CD4-positive, alpha-beta memory T cell (primary cell): ENCODE measurements at regions not wholly inside any gene's neighbourhood (a gene's known extent, or its start where the extent isn't known, plus 50 kb on each side); places are given as distances from the start of the nearest gene placed in this dataset.

ENCODE experiments used
- CTCF ChIA-PET: fragments of 350-600 bp; sonication (Branson Sonifier 250); formaldehyde crosslinking; loops from one replicate; lab custom pipeline; 2021; ENCODE audit warnings: inconsistent platforms; ENCODE audit not compliant: partially characterized antibody; lab: Charles Lee
- POLR2A ChIA-PET: fragments of 350-600 bp; sonication (Branson Sonifier 250); formaldehyde crosslinking; loops from one replicate; lab custom pipeline; 2021; ENCODE audit not compliant: partially characterized antibody; lab: Charles Lee
- DNase-seq, 5 donors: peaks; one replicate each; pipeline versions ENCODE4 v3.0.0 to v3.0.0-alpha.2; 2020 to 2022; ENCODE audit warnings: mixed read lengths in 1 of 5
- H3K27ac ChIP-seq: one replicate; pipeline ENCODE4 v1.7.0; 2013; ENCODE audit warnings: low read depth, low read length
- H3K27me3 ChIP-seq: 2 replicates; pipeline ENCODE4 v1.7.0; 2013; ENCODE audit warnings: mild to moderate bottlenecking, low read length, moderate library complexity; ENCODE audit not compliant: insufficient read depth
- H3K36me3 ChIP-seq: 2 replicates; pipeline ENCODE4 v1.7.0; 2013; ENCODE audit warnings: mild to moderate bottlenecking, low read length, moderate library complexity; ENCODE audit not compliant: insufficient read depth
- H3K4me1 ChIP-seq: 2 replicates; pipeline ENCODE4 v1.7.0; 2013; ENCODE audit warnings: mild to moderate bottlenecking, low read length, moderate library complexity; ENCODE audit not compliant: insufficient read depth
- H3K4me3 ChIP-seq, 2 donors: one replicate each; pipeline ENCODE4 v1.7.0; 2013; ENCODE audit warnings: low read length in 2 of 2, mild to moderate bottlenecking in 1 of 2
- H3K9me3 ChIP-seq, 2 donors: one replicate each; pipeline ENCODE4 v1.7.0; 2013; ENCODE audit warnings: low read length in 2 of 2, control low read depth in 1 of 2; ENCODE audit not compliant: control insufficient read depth in 1 of 2
- H3K27ac Mint-ChIP-seq, 7 donors: one replicate each; pipeline ENCODE4 v1.8.0; 2020 to 2021; ENCODE audit warnings: mixed read lengths in 7 of 7, mild to moderate bottlenecking in 6 of 7, inconsistent platforms in 3 of 7, moderate library complexity in 3 of 7
- H3K27me3 Mint-ChIP-seq, 2 donors: one replicate each; pipeline ENCODE4 v1.8.0; 2020 to 2021; ENCODE audit warnings: mixed read lengths in 2 of 2
- H3K36me3 Mint-ChIP-seq, 2 donors: one replicate each; pipeline ENCODE4 v1.8.0; 2020 to 2021; ENCODE audit warnings: mixed read lengths in 2 of 2, inconsistent platforms in 1 of 2, mild to moderate bottlenecking in 1 of 2
- H3K4me1 Mint-ChIP-seq, 4 donors: one replicate each; pipeline ENCODE4 v1.8.0; 2020 to 2021; ENCODE audit warnings: mixed read lengths in 4 of 4, mild to moderate bottlenecking in 1 of 4
- H3K4me3 Mint-ChIP-seq, 8 donors: one replicate each; pipeline ENCODE4 v1.8.0; 2020 to 2021; ENCODE audit warnings: mixed read lengths in 8 of 8, mild to moderate bottlenecking in 7 of 8, moderate library complexity in 6 of 8, inconsistent platforms in 3 of 8
- H3K9me3 Mint-ChIP-seq, 8 donors: one replicate each; pipeline ENCODE4 v1.8.0; 2020 to 2021; ENCODE audit warnings: mixed read lengths in 8 of 8, mild to moderate bottlenecking in 5 of 8, inconsistent platforms in 3 of 8, moderate library complexity in 1 of 8
- intact Hi-C: fragments of 100-400 bp; cut with micrococcal nuclease; formaldehyde crosslinking; loops from one replicate; pipeline ENCODE4 v1.15.1; 2023

- no peaks in the 10 kb centered on the region for H3K36me3 Mint-ChIP-seq
- intact Hi-C loops = no loop called here
- H3K27ac Mint-ChIP-seq = no peak overlapping the region
- no peaks in the 10 kb centered on the region for H3K4me1 Mint-ChIP-seq
- no peak for DNase-seq
- no peaks in the 10 kb centered on the region for H3K27me3 ChIP-seq
- ChIA-PET CTCF (no interaction called here), POLR2A (no interaction called here)
- no peaks in the 10 kb centered on the region for H3K9me3 ChIP-seq
- no peak overlapping the region for H3K4me3 Mint-ChIP-seq
- no peak overlapping the region for H3K27ac ChIP-seq
- H3K27me3 Mint-ChIP-seq = peaks cover 0 to 1% of the 10 kb centered on the region in 2 donors
- no peaks in the 10 kb centered on the region for H3K4me1 ChIP-seq
- H3K9me3 Mint-ChIP-seq = peaks cover 0 to 8% (median 0%) of the 10 kb centered on the region in 8 donors
- H3K4me3 ChIP-seq = no peak overlapping the region
- no peaks in the 10 kb centered on the region for H3K36me3 ChIP-seq
Observed at GRCh38 chrX:122026665-122027064, 979.3 kb downstream of the GLUD2 start.

GRCh38 chrX:122046226-122046625 is 998.8 kb downstream of the GLUD2 start:
- Mint-ChIP-seq H3K9me3 (peaks cover 0 to 11% (median 0%) of the 10 kb centered on the region in 8 donors), H3K4me3 (no peak overlapping the region), H3K27ac (no peak overlapping the region), H3K4me1 (no peaks in the 10 kb centered on the region), H3K27me3 (no peaks in the 10 kb centered on the region), H3K36me3 (no peaks in the 10 kb centered on the region)
- no peaks in the 10 kb centered on the region for H3K4me1 ChIP-seq
- no peak overlapping the region for H3K27ac ChIP-seq
- ChIA-PET CTCF (no interaction called here), POLR2A (no interaction called here)
- intact Hi-C loops = no loop called here
- DNase-seq = no peak
- no peaks in the 10 kb centered on the region for H3K9me3 ChIP-seq
- no peaks in the 10 kb centered on the region for H3K36me3 ChIP-seq
- no peak overlapping the region for H3K4me3 ChIP-seq
- no peaks in the 10 kb centered on the region for H3K27me3 ChIP-seq

- H3K27ac ChIP-seq = no peak overlapping the region
Observed at GRCh38 chrX:122046815-122047214, 999.4 kb downstream of the GLUD2 start.

GRCh38 chrX:122047261-122047660 is 999.9 kb downstream of the GLUD2 start:
- no peak for DNase-seq
- Mint-ChIP-seq H3K36me3 (no peaks in the 10 kb centered on the region), H3K4me1 (no peaks in the 10 kb centered on the region), H3K9me3 (peaks cover 0 to 7% (median 0%) of the 10 kb centered on the region in 8 donors), H3K27ac (no peak overlapping the region), H3K27me3 (no peaks in the 10 kb centered on the region), H3K4me3 (no peak overlapping the region)
- H3K4me1 ChIP-seq = no peaks in the 10 kb centered on the region
- no peaks in the 10 kb centered on the region for H3K27me3 ChIP-seq
- H3K9me3 ChIP-seq = no peaks in the 10 kb centered on the region
- POLR2A ChIA-PET = no interaction called here
- CTCF ChIA-PET = no interaction called here
- H3K36me3 ChIP-seq = no peaks in the 10 kb centered on the region
- no peak overlapping the region for H3K27ac ChIP-seq
- H3K4me3 ChIP-seq = no peak overlapping the region
- intact Hi-C loops = no loop called here

More at GRCh38 chrX:122046815-122047214, 999.4 kb downstream of the GLUD2 start:
- no peaks in the 10 kb centered on the region for H3K27me3 ChIP-seq
- no peak for DNase-seq
- Mint-ChIP-seq H3K27me3 (no peaks in the 10 kb centered on the region), H3K36me3 (no peaks in the 10 kb centered on the region), H3K4me3 (no peak overlapping the region), H3K9me3 (peaks cover 0 to 9% (median 0%) of the 10 kb centered on the region in 8 donors), H3K4me1 (no peaks in the 10 kb centered on the region), H3K27ac (no peak overlapping the region)
- intact Hi-C loops = no loop called here
- no peaks in the 10 kb centered on the region for H3K4me1 ChIP-seq
- H3K9me3 ChIP-seq = no peaks in the 10 kb centered on the region
- ChIA-PET CTCF (no interaction called here), POLR2A (no interaction called here)
- H3K4me3 ChIP-seq = no peak overlapping the region
- no peaks in the 10 kb centered on the region for H3K36me3 ChIP-seq

- Mint-ChIP-seq H3K27me3 (no peaks in the 10 kb centered on the region), H3K4me1 (no peaks in the 10 kb centered on the region), H3K27ac (no peak overlapping the region), H3K36me3 (no peaks in the 10 kb centered on the region), H3K9me3 (no peaks in the 10 kb centered on the region), H3K4me3 (no peak overlapping the region)
- intact Hi-C loops = no loop called here
- ChIA-PET CTCF (no interaction called here), POLR2A (no interaction called here)
- DNase-seq = no peak
- no peak overlapping the region for H3K27ac ChIP-seq
- H3K27me3 ChIP-seq = no peaks in the 10 kb centered on the region
- H3K36me3 ChIP-seq = no peaks in the 10 kb centered on the region
- no peak overlapping the region for H3K4me3 ChIP-seq
- H3K9me3 ChIP-seq = no peaks in the 10 kb centered on the region
- no peaks in the 10 kb centered on the region for H3K4me1 ChIP-seq
Observed at GRCh38 chrX:122055460-122055859, 1008.0 kb downstream of the GLUD2 start.

GRCh38 chrX:122055979-122056715 is 1008.7 kb downstream of the GLUD2 start:
- no peak overlapping the region for H3K27ac Mint-ChIP-seq
- intact Hi-C loops = no loop called here
- CTCF ChIA-PET = no interaction called here

DNA sequence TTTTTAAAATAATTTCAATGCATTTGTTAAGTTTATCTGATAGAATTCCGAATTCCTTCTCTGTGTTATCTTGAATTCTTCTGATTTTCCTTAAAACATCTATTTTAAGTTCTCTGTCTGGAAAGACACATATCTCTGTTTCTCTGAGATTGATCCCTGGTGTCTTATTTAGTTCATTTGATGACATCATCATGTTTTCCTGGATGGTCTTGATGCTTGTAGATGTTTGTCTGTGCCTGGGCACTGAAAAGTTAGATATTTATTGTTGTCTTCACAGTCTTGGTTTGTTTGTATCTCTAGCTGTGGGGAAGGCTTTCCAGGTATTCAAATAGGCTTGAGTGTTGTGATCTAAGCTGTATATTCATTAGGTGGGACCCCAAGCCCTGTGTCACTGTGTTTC is 1028.8 kb downstream of the GLUD2 start:
- Mint-ChIP-seq H3K4me3 (no peak overlapping the region), H3K4me1 (no peaks in the 10 kb centered on the region), H3K36me3 (no peaks in the 10 kb centered on the region), H3K27me3 (no peaks in the 10 kb centered on the region), H3K27ac (no peak overlapping the region), H3K9me3 (peaks cover 0 to 7% (median 3%) of the 10 kb centered on the region in 8 donors)
- no peak for DNase-seq
- Histone ChIP-seq H3K4me1 (no peaks in the 10 kb centered on the region), H3K27me3 (no peaks in the 10 kb centered on the region), H3K36me3 (no peaks in the 10 kb centered on the region), H3K27ac (no peak overlapping the region), H3K9me3 (no peaks in the 10 kb centered on the region), H3K4me3 (no peak overlapping the region)
- intact Hi-C loops = no loop called here
- ChIA-PET CTCF (no interaction called here), POLR2A (no interaction called here)

More at GRCh38 chrX:122055979-122056715, 1008.7 kb downstream of the GLUD2 start:
- Mint-ChIP-seq H3K9me3 (no peaks in the 10 kb centered on the region), H3K36me3 (no peaks in the 10 kb centered on the region), H3K4me3 (no peak overlapping the region), H3K27me3 (no peaks in the 10 kb centered on the region), H3K4me1 (no peaks in the 10 kb centered on the region)
- Histone ChIP-seq H3K36me3 (no peaks in the 10 kb centered on the region), H3K4me1 (no peaks in the 10 kb centered on the region), H3K9me3 (no peaks in the 10 kb centered on the region), H3K27ac (no peak overlapping the region), H3K4me3 (no peak overlapping the region), H3K27me3 (no peaks in the 10 kb centered on the region)
- no peak for DNase-seq
- POLR2A ChIA-PET = no interaction called here
